HL-60 (cell line): ENCODE measurements at regions not wholly inside any gene's neighbourhood (a gene's known extent, or its start where the extent isn't known, plus 50 kb on each side); places are given as distances from the start of the nearest gene placed in this dataset.
"Not testable (repeated sequence)": the region's sequence is repeated elsewhere in the genome, so short reads cannot be mapped to it uniquely, and the experiment has no call there.

Experiments used
- DNase-seq, 2 experiments: peaks; one replicate each; pipeline ENCODE4 v3.0.0-alpha.2; 2010 to 2020; ENCODE audit warnings: low read depth in 1 of 2, low spot score in 1 of 2
- H3K27ac ChIP-seq: fragments of 250-450 bp; sonication (Bioruptor Pico); replicated peaks from 2 replicates; pipeline ENCODE4 v1.5.1; 2020; ENCODE audit warnings: mild to moderate bottlenecking, moderate library complexity
- H3K27me3 ChIP-seq: fragments of 250-450 bp; sonication (Bioruptor Pico); 2 replicates; pipeline ENCODE4 v1.5.1; 2021; ENCODE audit warnings: mild to moderate bottlenecking, moderate library complexity; ENCODE audit not compliant: insufficient read depth, poor library complexity, severe bottlenecking
- H3K4me3 ChIP-seq: replicated peaks from 2 replicates; pipeline ENCODE4 v1.5.1; 2011; ENCODE audit warnings: mild to moderate bottlenecking, control low read depth, low read length; ENCODE audit not compliant: insufficient read depth
- CTCF ChIP-seq: IDR thresholded peaks from one replicate; pipeline ENCODE4 v1.5.1; 2011; ENCODE audit warnings: low read length, control low read depth, inconsistent platforms; ENCODE audit not compliant: insufficient read depth
- GABPA ChIP-seq: IDR thresholded peaks from 2 replicates; pipeline ENCODE4 v1.6.1; 2012; ENCODE audit warnings: low read depth
- POLR2AphosphoS5 ChIP-seq: IDR thresholded peaks from 2 replicates; pipeline ENCODE4 v1.6.1; 2012; ENCODE audit warnings: low read depth
- REST ChIP-seq: IDR thresholded peaks from 2 replicates; pipeline ENCODE4 v1.6.1; 2012; ENCODE audit warnings: low read depth; ENCODE audit not compliant: insufficient replicate concordance
- SPI1 ChIP-seq: IDR thresholded peaks from 2 replicates; pipeline ENCODE4 v1.6.1; 2012; ENCODE audit warnings: low read depth, mild to moderate bottlenecking, borderline replicate concordance

- no peak overlapping the region for H3K4me3 ChIP-seq
- H3K27me3 ChIP-seq, result no peaks in the 10 kb centered on the region
- DNase-seq, result no peak
- TF ChIP-seq REST, result no peak
- TF ChIP-seq GABPA, result no peak
- no peak for TF ChIP-seq POLR2AphosphoS5
- no peak for TF ChIP-seq CTCF
- TF ChIP-seq SPI1, result no peak
- H3K27ac ChIP-seq, result no peak overlapping the region
Measured at GRCh38 chr10:106023329-106023728, 1141.2 kb downstream of the SORCS1 start.

- not testable (repeated sequence) for H3K27ac ChIP-seq, DNase-seq, H3K27me3 ChIP-seq, H3K4me3 ChIP-seq
Measured at GRCh38 chr10:106019559-106019958, 1144.9 kb downstream of the SORCS1 start.

- H3K27ac ChIP-seq, DNase-seq, H3K4me3 ChIP-seq, H3K27me3 ChIP-seq: not testable (repeated sequence)
Measured at GRCh38 chr10:106015369-106016199, 1148.9 kb downstream of the SORCS1 start.

GRCh38 chr10:106011250-106011649 is 1153.3 kb downstream of the SORCS1 start:
- TF ChIP-seq REST (no peak), GABPA (no peak), SPI1 (no peak), CTCF (no peak), POLR2AphosphoS5 (no peak)
- Histone ChIP-seq H3K27me3 (no peaks in the 10 kb centered on the region), H3K4me3 (no peak overlapping the region), H3K27ac (no peak overlapping the region)
- no peak for DNase-seq

- Histone ChIP-seq H3K4me3 (no peak overlapping the region), H3K27me3 (no peaks in the 10 kb centered on the region), H3K27ac (no peak overlapping the region)
- no peak for DNase-seq
- TF ChIP-seq REST (no peak), CTCF (no peak), POLR2AphosphoS5 (no peak), GABPA (no peak), SPI1 (no peak)
Measured at GRCh38 chr10:106000721-106001120, 1163.8 kb downstream of the SORCS1 start.
